Neural cell (in vitro differentiated cells): ENCODE measurements at regions not wholly inside any gene's neighbourhood (a gene's known extent, or its start where the extent isn't known, plus 50 kb on each side); places are given as distances from the start of the nearest gene placed in this dataset.

Source experiments
- H2AFZ ChIP-seq: fragments of 200-600, 300-800 bp; sonication (generic), shearing (Covaris generic); 2 replicates; pipeline ENCODE4 v1.6.0; 2014; ENCODE audit warnings: low read depth, mild to moderate bottlenecking, antibody characterized with exemption, low read length, moderate library complexity
- H3F3A ChIP-seq: fragments of 200-600 bp; shearing (Covaris generic); 2 replicates; pipeline ENCODE4 v1.6.1; 2016; ENCODE audit warnings: mild to moderate bottlenecking, moderate library complexity, mixed read lengths, antibody characterized with exemption, low read length; ENCODE audit not compliant: insufficient read depth, poor library complexity, severe bottlenecking
- H3K27ac ChIP-seq: fragments of 200-600, 300-800 bp; sonication (generic), shearing (Covaris generic); 2 replicates; pipeline ENCODE4 v1.5.1; 2014; ENCODE audit warnings: mild to moderate bottlenecking, low read length, moderate library complexity
- H3K27me3 ChIP-seq: fragments of 300-800, 200-600 bp; sonication (generic), shearing (Covaris generic); 2 replicates; pipeline ENCODE4 v1.6.0; 2014; ENCODE audit warnings: mild to moderate bottlenecking, low read depth, low read length, moderate library complexity; ENCODE audit not compliant: insufficient read depth
- H3K36me3 ChIP-seq: fragments of 300-800, 200-600 bp; sonication (generic), shearing (Covaris generic); 2 replicates; pipeline ENCODE4 v1.5.1; 2014; ENCODE audit warnings: mild to moderate bottlenecking, antibody characterized with exemption, low read length, moderate library complexity; ENCODE audit not compliant: insufficient read depth
- H3K4me2 ChIP-seq: fragments of 300-800, 200-600 bp; sonication (generic), shearing (Covaris generic); 2 replicates; pipeline ENCODE4 v1.6.0; 2014; ENCODE audit warnings: mild to moderate bottlenecking, low read length
- H3K4me3 ChIP-seq: fragments of 300-800, 200-600 bp; sonication (generic), shearing (Covaris generic); 2 replicates; pipeline ENCODE4 v1.5.1; 2014; ENCODE audit warnings: mild to moderate bottlenecking, low read length, moderate library complexity
- H3K79me2 ChIP-seq: fragments of 200-600 bp; shearing (Covaris generic); replicated peaks from 2 replicates; pipeline ENCODE4 v1.6.0; 2014; ENCODE audit warnings: mild to moderate bottlenecking, low read length, moderate library complexity; ENCODE audit not compliant: insufficient read depth
- H3K9ac ChIP-seq: fragments of 300-800, 200-600 bp; sonication (generic), shearing (Covaris generic); 2 replicates; pipeline ENCODE4 v1.6.1; 2016; ENCODE audit warnings: mild to moderate bottlenecking, low read length, mixed read lengths
- H3K9me2 ChIP-seq: fragments of 200-600 bp; shearing (Covaris generic); 2 replicates; pipeline ENCODE4 v1.6.1; 2016; ENCODE audit warnings: mild to moderate bottlenecking, low read length, mixed read lengths; ENCODE audit not compliant: insufficient read depth
- H3K9me3 ChIP-seq: fragments of 200-600, 300-800 bp; sonication (generic), shearing (Covaris generic); 2 replicates; pipeline ENCODE4 v1.6.1; 2016; ENCODE audit warnings: mild to moderate bottlenecking, mixed run types, low read length, moderate library complexity, mixed read lengths
- H4K20me1 ChIP-seq: fragments of 200-600 bp; shearing (Covaris generic); 2 replicates; pipeline ENCODE4 v1.6.1; 2016; ENCODE audit warnings: mild to moderate bottlenecking, mixed run types; ENCODE audit not compliant: insufficient read depth
- CTCF ChIP-seq: fragments of 450-650 bp; IDR thresholded peaks from 2 replicates; pipeline ENCODE4 v1.5.1; 2014; ENCODE audit warnings: antibody characterized with exemption, mild to moderate bottlenecking, moderate library complexity; ENCODE audit not compliant: poor library complexity, severe bottlenecking
- EP300 ChIP-seq: fragments of 450-650 bp; conservative IDR thresholded peaks from 2 replicates; pipeline ENCODE4 v1.6.1; 2014; ENCODE audit warnings: antibody characterized with exemption, mild to moderate bottlenecking, moderate library complexity; ENCODE audit not compliant: poor library complexity, severe bottlenecking
- EZH2 ChIP-seq: fragments of 200-600, 300-800 bp; shearing (Covaris generic), sonication (generic); IDR thresholded peaks from 2 replicates; pipeline ENCODE4 v1.6.1; 2014; ENCODE audit warnings: antibody characterized with exemption, low read length, borderline replicate concordance, mild to moderate bottlenecking; ENCODE audit not compliant: insufficient read depth, poor library complexity, severe bottlenecking
- MXI1 ChIP-seq: fragments of 450-650 bp; conservative IDR thresholded peaks from 2 replicates; pipeline ENCODE4 v1.6.1; 2014; ENCODE audit warnings: antibody characterized with exemption, mild to moderate bottlenecking; ENCODE audit not compliant: poor library complexity, severe bottlenecking
- POLR2AphosphoS5 ChIP-seq: IDR thresholded peaks from 2 replicates; pipeline ENCODE4 v1.6.1; 2012
- RAD21 ChIP-seq: fragments of 450-650 bp; conservative IDR thresholded peaks from 2 replicates; pipeline ENCODE4 v1.6.1; 2014; ENCODE audit warnings: antibody characterized with exemption, mild to moderate bottlenecking, moderate library complexity
- REST ChIP-seq: IDR thresholded peaks from 2 replicates; pipeline ENCODE4 v1.6.1; 2012; ENCODE audit warnings: borderline replicate concordance
- SMC3 ChIP-seq: fragments of 450-650 bp; conservative IDR thresholded peaks from 2 replicates; pipeline ENCODE4 v1.6.1; 2014; ENCODE audit warnings: antibody characterized with exemption, mild to moderate bottlenecking, moderate library complexity; ENCODE audit not compliant: poor library complexity
- TAF1 ChIP-seq: IDR thresholded peaks from 2 replicates; pipeline ENCODE4 v1.6.1; 2012; ENCODE audit warnings: low read depth

GRCh38 chr16:87085441-87085840 is 231.8 kb downstream of the C16orf95 start:
- Histone ChIP-seq H3K36me3 (no peaks in the 10 kb centered on the region), H3K4me2 (no peak overlapping the region), H2AFZ (no peak overlapping the region), H3F3A (no peaks in the 10 kb centered on the region), H3K9ac (no peak overlapping the region), H3K27ac (no peak overlapping the region), H3K27me3 (no peaks in the 10 kb centered on the region), H3K9me2 (no peaks in the 10 kb centered on the region), H4K20me1 (no peaks in the 10 kb centered on the region), H3K9me3 (peaks cover 4% of the 10 kb centered on the region), H3K79me2 (no peaks in the 10 kb centered on the region), H3K4me3 (no peak overlapping the region)
- TF ChIP-seq RAD21 (no peak), EP300 (no peak), SMC3 (no peak), CTCF (no peak), TAF1 (no peak), EZH2 (no peak)

- Histone ChIP-seq H3F3A (no peaks in the 10 kb centered on the region), H3K9me2 (no peaks in the 10 kb centered on the region), H4K20me1 (no peaks in the 10 kb centered on the region), H3K4me3 (no peak overlapping the region), H3K36me3 (no peaks in the 10 kb centered on the region), H3K4me2 (no peak overlapping the region), H2AFZ (no peak overlapping the region), H3K9ac (no peak overlapping the region), H3K79me2 (no peaks in the 10 kb centered on the region), H3K27ac (no peak overlapping the region), H3K27me3 (no peaks in the 10 kb centered on the region), H3K9me3 (peaks cover 4% of the 10 kb centered on the region)
- TF ChIP-seq MXI1, result no peak
- TF ChIP-seq EZH2, result no peak
- TF ChIP-seq RAD21, result no peak
- TF ChIP-seq CTCF, result no peak
- no peak for TF ChIP-seq POLR2AphosphoS5
- no peak for TF ChIP-seq TAF1
- no peak for TF ChIP-seq REST
- TF ChIP-seq EP300, result no peak
- TF ChIP-seq SMC3, result no peak
Observed at GRCh38 chr16:87086156-87086555, 231.0 kb downstream of the C16orf95 start.
